ENCODE measurements at regions not wholly inside any gene's neighbourhood (a gene's known extent, or its start where the extent isn't known, plus 50 kb on each side); places are given as distances from the start of the nearest gene placed in this dataset.

GRCh38 chr5:31124026-31124425 lies 69.5 kb upstream of the CDH6 start:
- no peak for DNase-seq (ENCODE audit: low spot score)
- no peak for TF ChIP-seq CTCF (IDR thresholded peaks at IDR 0.05; ENCODE audit: extremely low read depth, insufficient read depth, missing control alignments)
- in situ Hi-C loops (cut with MboI; ENCODE audit: low pct_unique_long_range_greater_than_20kb, low sequenced_read_pairs, unreplicated experiment) = no loop called here

GRCh38 chr5:31122998-31123951 lies 70.2 kb upstream of the CDH6 start:
- in situ Hi-C loops (cut with MboI; ENCODE audit: low pct_unique_long_range_greater_than_20kb, low sequenced_read_pairs, unreplicated experiment) = no loop called here
- TF ChIP-seq CTCF (IDR thresholded peaks at IDR 0.05; ENCODE audit: extremely low read depth, insufficient read depth, missing control alignments) = no peak
- no peak for DNase-seq (ENCODE audit: low spot score)

GRCh38 chr5:31121224-31121623 lies 72.3 kb upstream of the CDH6 start:
- in situ Hi-C loops (cut with MboI; ENCODE audit: low pct_unique_long_range_greater_than_20kb, low sequenced_read_pairs, unreplicated experiment) = no loop called here
- DNase-seq (ENCODE audit: low spot score) = no peak
- no peak for TF ChIP-seq CTCF (IDR thresholded peaks at IDR 0.05; ENCODE audit: extremely low read depth, insufficient read depth, missing control alignments)

- no peak for DNase-seq (ENCODE audit: low spot score)
- in situ Hi-C loops (cut with MboI; ENCODE audit: low pct_unique_long_range_greater_than_20kb, low sequenced_read_pairs, unreplicated experiment) = no loop called here
- TF ChIP-seq CTCF (IDR thresholded peaks at IDR 0.05; ENCODE audit: extremely low read depth, insufficient read depth, missing control alignments) = no peak
Observed at GRCh38 chr5:31120642-31120948, 72.9 kb upstream of the CDH6 start.

GRCh38 chr5:31119938-31120641 lies 73.4 kb upstream of the CDH6 start:
- TF ChIP-seq CTCF (IDR thresholded peaks at IDR 0.05; ENCODE audit: extremely low read depth, insufficient read depth, missing control alignments) = no peak
- no peak for DNase-seq (ENCODE audit: low spot score)
- in situ Hi-C loops (cut with MboI; ENCODE audit: low pct_unique_long_range_greater_than_20kb, low sequenced_read_pairs, unreplicated experiment) = no loop called here

- in situ Hi-C loops (cut with MboI; ENCODE audit: low pct_unique_long_range_greater_than_20kb, low sequenced_read_pairs, unreplicated experiment) = no loop called here
- no peak for DNase-seq (ENCODE audit: low spot score)
- TF ChIP-seq CTCF (IDR thresholded peaks at IDR 0.05; ENCODE audit: extremely low read depth, insufficient read depth, missing control alignments) = no peak
Observed at GRCh38 chr5:31116466-31117031, 76.9 kb upstream of the CDH6 start.
